HEK293 (cell line): ENCODE measurements at regions not wholly inside any gene's neighbourhood (a gene's known extent, or its start where the extent isn't known, plus 50 kb on each side); places are given as distances from the start of the nearest gene placed in this dataset.

ENCODE experiments used
- ELK4 ChIP-seq: IDR thresholded peaks from 2 replicates; pipeline ENCODE4 v1.6.1; 2011; ENCODE audit warnings: mild to moderate bottlenecking, low read depth, low read length, borderline replicate concordance
- MZF1 ChIP-seq: fragments of 450-650 bp; formaldehyde crosslinking; IDR thresholded peaks from 2 replicates; pipeline ENCODE4 v1.5.1; 2017; ENCODE audit warnings: missing biosample characterization, missing genetic modification characterization, borderline replicate concordance
- REST ChIP-seq: fragments of 450-650 bp; formaldehyde crosslinking; IDR thresholded peaks from 2 replicates; pipeline ENCODE4 v1.5.1; 2016; ENCODE audit warnings: missing biosample characterization, missing genetic modification characterization
- YY1 ChIP-seq: fragments of 450-650 bp; formaldehyde crosslinking; IDR thresholded peaks from 2 replicates; pipeline ENCODE4 v1.5.1; 2018; ENCODE audit warnings: missing biosample characterization, missing genetic modification characterization
- ZNF174 ChIP-seq: fragments of 450-650 bp; formaldehyde crosslinking; IDR thresholded peaks from 2 replicates; pipeline ENCODE4 v1.5.0; 2017; ENCODE audit warnings: missing biosample characterization, mild to moderate bottlenecking, missing genetic modification characterization
- ZNF311 ChIP-seq: fragments of 450-650 bp; formaldehyde crosslinking; IDR thresholded peaks from 2 replicates; pipeline ENCODE4 v1.5.1; 2017; ENCODE audit warnings: missing biosample characterization, missing genetic modification characterization, borderline replicate concordance
- ZNF792 ChIP-seq: fragments of 450-650 bp; formaldehyde crosslinking; IDR thresholded peaks from 2 replicates; pipeline ENCODE4 v1.5.1; 2016; ENCODE audit warnings: missing biosample characterization, missing genetic modification characterization
- TF ChIP-seq, protein P1 (sequence below): fragments of 450-650 bp; formaldehyde crosslinking; optimal IDR thresholded peaks from 2 replicates; pipeline ENCODE3; 2016; ENCODE audit warnings: missing biosample characterization, mild to moderate bottlenecking, missing genetic modification characterization
- TF ChIP-seq, protein P2 (sequence below): fragments of 450-650 bp; formaldehyde crosslinking; IDR thresholded peaks from 2 replicates; pipeline ENCODE4 v1.5.1; 2016; ENCODE audit warnings: missing biosample characterization, missing genetic modification characterization, borderline replicate concordance
- TF ChIP-seq, protein P3 (sequence below): fragments of 450-650 bp; formaldehyde crosslinking; IDR thresholded peaks from 2 replicates; pipeline ENCODE4 v1.5.1; 2016; ENCODE audit warnings: missing biosample characterization, missing genetic modification characterization
- TF ChIP-seq, protein P4 (sequence below): fragments of 450-650 bp; formaldehyde crosslinking; IDR thresholded peaks from 2 replicates; pipeline ENCODE4 v1.5.1; 2017; ENCODE audit warnings: missing biosample characterization, missing genetic modification characterization

DNA sequence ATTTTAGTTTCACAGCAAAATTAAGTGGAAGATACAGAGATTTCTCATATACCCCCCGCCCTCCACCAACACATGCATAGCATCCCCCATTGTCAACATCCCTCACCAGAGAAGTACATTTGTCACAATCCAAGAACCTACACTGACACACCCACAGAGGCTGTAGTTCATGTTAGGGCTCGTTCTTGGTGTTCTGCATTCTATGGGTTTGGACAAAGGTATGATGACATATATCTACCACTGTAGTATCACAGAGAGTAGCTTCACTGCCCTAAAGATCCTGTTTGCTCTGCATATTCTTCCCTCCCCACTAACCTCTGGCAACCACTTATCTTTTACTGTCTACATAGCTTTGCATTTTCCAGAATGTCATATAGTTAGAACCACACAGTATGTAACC, 444.6 kb upstream of the DCN start:
- TF ChIP-seq, protein P1, sequence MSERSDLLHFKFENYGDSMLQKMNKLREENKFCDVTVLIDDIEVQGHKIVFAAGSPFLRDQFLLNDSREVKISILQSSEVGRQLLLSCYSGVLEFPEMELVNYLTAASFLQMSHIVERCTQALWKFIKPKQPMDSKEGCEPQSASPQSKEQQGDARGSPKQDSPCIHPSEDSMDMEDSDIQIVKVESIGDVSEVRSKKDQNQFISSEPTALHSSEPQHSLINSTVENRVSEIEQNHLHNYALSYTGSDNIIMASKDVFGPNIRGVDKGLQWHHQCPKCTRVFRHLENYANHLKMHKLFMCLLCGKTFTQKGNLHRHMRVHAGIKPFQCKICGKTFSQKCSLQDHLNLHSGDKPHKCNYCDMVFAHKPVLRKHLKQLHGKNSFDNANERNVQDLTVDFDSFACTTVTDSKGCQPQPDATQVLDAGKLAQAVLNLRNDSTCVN (tag by site-specific recombination), result no peak
- TF ChIP-seq, protein P2, sequence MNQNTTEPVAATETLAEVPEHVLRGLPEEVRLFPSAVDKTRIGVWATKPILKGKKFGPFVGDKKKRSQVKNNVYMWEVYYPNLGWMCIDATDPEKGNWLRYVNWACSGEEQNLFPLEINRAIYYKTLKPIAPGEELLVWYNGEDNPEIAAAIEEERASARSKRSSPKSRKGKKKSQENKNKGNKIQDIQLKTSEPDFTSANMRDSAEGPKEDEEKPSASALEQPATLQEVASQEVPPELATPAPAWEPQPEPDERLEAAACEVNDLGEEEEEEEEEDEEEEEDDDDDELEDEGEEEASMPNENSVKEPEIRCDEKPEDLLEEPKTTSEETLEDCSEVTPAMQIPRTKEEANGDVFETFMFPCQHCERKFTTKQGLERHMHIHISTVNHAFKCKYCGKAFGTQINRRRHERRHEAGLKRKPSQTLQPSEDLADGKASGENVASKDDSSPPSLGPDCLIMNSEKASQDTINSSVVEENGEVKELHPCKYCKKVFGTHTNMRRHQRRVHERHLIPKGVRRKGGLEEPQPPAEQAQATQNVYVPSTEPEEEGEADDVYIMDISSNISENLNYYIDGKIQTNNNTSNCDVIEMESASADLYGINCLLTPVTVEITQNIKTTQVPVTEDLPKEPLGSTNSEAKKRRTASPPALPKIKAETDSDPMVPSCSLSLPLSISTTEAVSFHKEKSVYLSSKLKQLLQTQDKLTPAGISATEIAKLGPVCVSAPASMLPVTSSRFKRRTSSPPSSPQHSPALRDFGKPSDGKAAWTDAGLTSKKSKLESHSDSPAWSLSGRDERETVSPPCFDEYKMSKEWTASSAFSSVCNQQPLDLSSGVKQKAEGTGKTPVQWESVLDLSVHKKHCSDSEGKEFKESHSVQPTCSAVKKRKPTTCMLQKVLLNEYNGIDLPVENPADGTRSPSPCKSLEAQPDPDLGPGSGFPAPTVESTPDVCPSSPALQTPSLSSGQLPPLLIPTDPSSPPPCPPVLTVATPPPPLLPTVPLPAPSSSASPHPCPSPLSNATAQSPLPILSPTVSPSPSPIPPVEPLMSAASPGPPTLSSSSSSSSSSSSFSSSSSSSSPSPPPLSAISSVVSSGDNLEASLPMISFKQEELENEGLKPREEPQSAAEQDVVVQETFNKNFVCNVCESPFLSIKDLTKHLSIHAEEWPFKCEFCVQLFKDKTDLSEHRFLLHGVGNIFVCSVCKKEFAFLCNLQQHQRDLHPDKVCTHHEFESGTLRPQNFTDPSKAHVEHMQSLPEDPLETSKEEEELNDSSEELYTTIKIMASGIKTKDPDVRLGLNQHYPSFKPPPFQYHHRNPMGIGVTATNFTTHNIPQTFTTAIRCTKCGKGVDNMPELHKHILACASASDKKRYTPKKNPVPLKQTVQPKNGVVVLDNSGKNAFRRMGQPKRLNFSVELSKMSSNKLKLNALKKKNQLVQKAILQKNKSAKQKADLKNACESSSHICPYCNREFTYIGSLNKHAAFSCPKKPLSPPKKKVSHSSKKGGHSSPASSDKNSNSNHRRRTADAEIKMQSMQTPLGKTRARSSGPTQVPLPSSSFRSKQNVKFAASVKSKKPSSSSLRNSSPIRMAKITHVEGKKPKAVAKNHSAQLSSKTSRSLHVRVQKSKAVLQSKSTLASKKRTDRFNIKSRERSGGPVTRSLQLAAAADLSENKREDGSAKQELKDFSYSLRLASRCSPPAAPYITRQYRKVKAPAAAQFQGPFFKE (tag by site-specific recombination), result no peak
- TF ChIP-seq MZF1 (tag by site-specific recombination), result no peak
- TF ChIP-seq ZNF792 (tag by site-specific recombination), result no peak
- TF ChIP-seq ZNF311 (tag by site-specific recombination), result no peak
- TF ChIP-seq, protein P3, sequence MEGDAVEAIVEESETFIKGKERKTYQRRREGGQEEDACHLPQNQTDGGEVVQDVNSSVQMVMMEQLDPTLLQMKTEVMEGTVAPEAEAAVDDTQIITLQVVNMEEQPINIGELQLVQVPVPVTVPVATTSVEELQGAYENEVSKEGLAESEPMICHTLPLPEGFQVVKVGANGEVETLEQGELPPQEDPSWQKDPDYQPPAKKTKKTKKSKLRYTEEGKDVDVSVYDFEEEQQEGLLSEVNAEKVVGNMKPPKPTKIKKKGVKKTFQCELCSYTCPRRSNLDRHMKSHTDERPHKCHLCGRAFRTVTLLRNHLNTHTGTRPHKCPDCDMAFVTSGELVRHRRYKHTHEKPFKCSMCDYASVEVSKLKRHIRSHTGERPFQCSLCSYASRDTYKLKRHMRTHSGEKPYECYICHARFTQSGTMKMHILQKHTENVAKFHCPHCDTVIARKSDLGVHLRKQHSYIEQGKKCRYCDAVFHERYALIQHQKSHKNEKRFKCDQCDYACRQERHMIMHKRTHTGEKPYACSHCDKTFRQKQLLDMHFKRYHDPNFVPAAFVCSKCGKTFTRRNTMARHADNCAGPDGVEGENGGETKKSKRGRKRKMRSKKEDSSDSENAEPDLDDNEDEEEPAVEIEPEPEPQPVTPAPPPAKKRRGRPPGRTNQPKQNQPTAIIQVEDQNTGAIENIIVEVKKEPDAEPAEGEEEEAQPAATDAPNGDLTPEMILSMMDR (tag by site-specific recombination), result no peak
- no peak for TF ChIP-seq REST (tag by site-specific recombination)
- TF ChIP-seq ZNF174 (tag by site-specific recombination), result no peak
- no peak for TF ChIP-seq ELK4
- no peak for TF ChIP-seq YY1 (tag by site-specific recombination)
- TF ChIP-seq, protein P4, sequence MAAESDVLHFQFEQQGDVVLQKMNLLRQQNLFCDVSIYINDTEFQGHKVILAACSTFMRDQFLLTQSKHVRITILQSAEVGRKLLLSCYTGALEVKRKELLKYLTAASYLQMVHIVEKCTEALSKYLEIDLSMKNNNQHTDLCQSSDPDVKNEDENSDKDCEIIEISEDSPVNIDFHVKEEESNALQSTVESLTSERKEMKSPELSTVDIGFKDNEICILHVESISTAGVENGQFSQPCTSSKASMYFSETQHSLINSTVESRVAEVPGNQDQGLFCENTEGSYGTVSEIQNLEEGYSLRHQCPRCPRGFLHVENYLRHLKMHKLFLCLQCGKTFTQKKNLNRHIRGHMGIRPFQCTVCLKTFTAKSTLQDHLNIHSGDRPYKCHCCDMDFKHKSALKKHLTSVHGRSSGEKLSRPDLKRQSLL (tag by site-specific recombination), result no peak
